GM18517 (cell line): ENCODE measurements at regions not wholly inside any gene's neighbourhood (a gene's known extent, or its start where the extent isn't known, plus 50 kb on each side); places are given as distances from the start of the nearest gene placed in this dataset.

Source experiments
- ATAC-seq: cut with Tn5 transposase; IDR thresholded peaks from one replicate; pipeline ENCODE4 v1.9.1; 2021; ENCODE audit warnings: mild to moderate bottlenecking, moderate library complexity; ENCODE audit not compliant: unreplicated experiment

- no peak for ATAC-seq
These were observed 291.1 kb upstream of the ZNF608 start for GRCh38 chr5:125037530-125037929.

- no peak for ATAC-seq
These were observed 292.0 kb upstream of the ZNF608 start for GRCh38 chr5:125038477-125038876.

DNA sequence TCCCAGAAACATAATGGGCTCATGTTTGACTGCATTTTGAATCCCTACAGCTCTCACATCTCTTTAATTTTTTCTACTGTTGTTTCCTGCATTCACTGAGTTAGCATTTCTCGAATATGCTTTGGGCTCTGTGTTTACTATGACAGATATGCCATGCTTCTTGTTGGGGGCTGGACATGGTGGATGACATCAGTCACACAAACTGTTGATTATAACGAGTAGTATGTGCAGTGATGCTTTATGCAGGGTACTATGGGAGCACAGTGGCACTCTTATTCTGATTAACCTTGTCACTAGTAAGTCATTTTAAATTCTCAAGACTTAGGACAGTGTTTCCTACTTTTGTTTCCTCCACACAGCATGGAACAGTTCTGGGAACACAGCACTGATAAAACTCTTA lies 295.4 kb upstream of the ZNF608 start:
- ATAC-seq, result no peak

DNA sequence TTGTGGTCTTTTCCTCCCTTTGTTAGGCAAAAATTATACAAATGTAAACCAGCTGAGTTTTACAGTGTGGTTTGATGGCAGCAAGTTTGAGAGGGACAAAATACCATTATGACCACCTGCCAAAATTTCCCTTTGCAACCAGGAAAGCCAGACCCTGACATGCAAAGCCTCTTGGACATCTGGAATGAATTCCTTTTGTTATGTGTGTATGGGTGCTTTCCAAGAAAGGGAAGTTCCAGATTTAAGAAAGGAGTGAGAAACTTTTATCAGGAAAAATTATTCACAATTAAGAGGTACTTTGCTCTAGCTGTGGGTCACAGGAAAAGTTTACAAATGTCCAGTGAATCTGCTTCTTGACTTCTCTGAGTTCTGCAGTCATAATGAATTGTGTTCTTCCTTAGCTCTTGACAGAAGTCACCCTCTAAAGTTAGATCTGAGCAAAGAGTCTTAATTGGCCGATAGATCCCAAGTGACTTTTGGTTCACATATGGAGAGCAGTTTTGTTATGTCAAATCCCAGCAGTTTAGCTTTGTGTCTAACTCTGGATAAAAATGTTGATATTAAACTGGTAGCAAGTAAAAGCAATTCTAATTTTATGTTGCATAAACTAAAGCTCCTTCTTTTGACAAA lies 295.9 kb upstream of the ZNF608 start:
- no peak for ATAC-seq

GRCh38 chr5:125043781-125044391 lies 297.4 kb upstream of the ZNF608 start:
- no peak for ATAC-seq

DNA sequence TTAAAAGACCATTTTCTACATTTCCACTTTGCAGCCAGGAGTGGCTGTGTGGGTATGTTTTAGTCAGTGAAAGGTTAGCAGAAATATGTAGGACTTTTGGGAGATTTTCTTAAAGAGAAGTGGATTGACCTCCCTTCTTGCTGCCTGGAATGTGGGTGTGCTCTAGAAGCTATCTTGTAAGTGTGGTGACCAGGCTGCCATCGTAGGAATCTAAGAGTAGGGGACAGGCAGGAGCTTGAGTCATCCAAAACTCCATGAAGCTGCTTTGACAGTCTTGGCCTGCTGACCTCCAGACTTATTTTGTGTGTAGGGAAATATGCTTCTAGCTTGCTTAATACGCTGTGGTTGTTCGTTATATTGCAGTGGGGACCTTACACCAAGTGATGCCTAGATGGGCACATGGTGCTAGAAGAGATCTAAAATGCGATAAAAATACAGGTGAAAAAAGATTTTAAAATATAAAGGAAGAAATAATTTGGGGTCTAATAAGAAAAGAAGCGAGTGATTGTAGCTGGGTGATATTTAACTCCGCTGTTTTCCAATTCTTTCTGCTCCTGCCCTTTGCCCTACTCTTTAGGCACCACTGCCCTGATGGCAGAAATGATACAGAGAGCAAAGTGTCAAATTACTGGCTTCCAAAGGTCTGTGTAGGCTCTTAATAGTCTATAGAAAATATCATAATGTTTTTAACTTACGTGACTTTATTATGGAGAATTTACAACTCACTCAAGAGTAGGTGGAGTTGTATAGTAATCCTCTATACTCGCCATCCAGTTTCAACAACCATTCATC lies 298.2 kb upstream of the ZNF608 start:
- ATAC-seq, result no peak

- no peak for ATAC-seq
These were observed 299.2 kb upstream of the ZNF608 start for GRCh38 chr5:125045646-125046045.

GRCh38 chr5:125046838-125047237 lies 300.4 kb upstream of the ZNF608 start:
- ATAC-seq, result no peak

DNA sequence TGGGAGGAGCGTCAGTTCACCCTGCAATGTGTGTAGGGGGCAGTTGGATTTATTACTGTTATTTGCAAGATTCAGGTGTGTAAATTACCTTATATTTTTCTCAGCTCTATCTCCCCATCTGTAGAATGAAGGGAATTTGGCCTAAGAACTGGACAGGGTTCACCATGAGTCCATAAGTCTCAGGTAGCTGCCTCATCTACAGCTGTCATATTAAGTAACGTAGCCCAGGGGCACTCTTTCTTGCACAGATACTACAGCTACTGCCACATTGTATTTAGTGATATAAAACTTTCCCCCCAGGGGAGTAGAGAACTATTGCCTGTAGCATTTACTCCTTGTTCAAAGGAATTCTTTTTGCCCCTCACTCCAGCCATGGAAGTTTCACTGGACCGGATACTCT lies 301.4 kb upstream of the ZNF608 start:
- no peak for ATAC-seq

DNA sequence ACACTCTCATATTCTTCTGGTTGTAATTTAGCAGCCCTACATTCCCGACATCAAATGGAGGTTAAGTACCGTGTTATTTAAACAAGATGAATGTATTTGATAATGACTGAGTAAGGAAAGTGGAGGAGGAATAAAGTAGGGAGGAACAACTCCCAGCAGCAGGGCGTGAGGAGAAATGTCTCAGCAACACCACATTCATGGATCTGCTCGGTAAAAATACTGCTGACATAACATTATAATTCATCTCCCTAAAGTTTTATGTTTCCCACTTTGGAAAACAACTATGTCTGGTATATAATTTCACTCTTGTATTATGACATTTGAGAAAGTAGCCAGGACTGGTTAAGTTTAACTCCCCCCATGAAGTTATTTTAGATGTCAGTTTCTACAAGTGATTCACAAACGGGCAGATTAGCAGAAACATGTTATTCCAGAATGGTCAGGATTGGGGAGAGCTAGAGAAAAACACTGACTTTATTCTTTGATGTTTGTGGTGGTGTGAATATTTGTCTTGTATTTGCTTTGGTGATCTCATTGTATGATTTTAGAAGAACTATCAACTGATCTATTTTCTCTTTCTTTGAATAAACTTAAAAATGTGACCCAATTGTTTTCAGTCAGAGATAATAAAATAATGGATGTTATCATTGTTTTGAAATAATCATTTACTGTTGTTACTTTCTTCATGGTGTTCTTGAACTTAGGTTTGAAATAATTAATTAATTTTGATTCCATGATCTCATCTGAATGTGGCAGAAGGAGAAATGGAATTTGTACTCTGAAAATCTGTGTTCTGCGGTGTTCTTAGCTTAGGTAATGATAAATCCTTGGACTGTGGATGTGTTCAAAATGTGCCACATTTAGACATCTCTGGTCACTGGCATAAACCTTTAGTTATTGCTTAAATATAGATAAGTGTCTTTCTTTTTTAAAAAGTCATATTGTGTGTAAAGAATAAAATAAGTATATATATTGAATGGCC lies 303.6 kb upstream of the ZNF608 start:
- ATAC-seq, result no peak

DNA sequence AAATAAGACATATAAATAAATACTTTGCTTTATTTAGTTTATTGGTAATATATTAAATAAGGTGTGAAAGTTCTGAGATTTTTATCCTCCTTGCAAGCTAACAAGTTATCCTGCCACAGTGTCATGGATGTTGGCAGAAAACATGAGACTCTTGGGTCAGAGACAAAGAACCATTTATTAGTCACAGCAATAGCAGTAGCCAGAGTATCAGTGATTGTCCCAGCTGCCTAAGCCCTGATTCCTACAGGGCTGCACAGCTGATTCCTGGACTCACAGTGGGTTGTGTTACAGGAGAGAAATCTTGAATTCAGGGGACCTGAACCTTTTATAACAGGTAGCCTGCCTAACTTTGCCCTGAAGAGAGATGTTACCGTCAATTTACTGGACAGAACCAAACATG lies 304.5 kb upstream of the ZNF608 start:
- ATAC-seq, result no peak

DNA sequence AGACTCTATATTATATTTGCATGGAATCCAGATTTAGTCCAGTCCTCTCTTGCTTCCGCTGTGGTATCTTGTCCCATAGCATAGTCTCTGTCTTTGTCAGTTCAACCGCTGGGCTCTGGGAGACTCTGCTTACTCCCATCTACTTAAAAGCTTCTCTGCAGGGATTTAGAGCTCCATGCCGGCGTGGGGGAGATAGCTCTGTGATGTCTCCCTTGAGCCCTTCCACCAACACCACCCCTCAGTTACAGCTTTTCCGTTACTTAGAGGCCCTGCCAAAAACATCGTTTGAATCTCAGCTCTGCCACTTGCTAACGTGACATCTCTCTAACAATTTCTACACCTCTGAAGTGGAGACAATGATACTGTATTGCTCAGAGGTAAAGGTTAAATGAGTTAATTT lies 306.1 kb upstream of the ZNF608 start:
- no peak for ATAC-seq

- no peak for ATAC-seq
These were observed 306.7 kb upstream of the ZNF608 start for GRCh38 chr5:125053179-125053578.

DNA sequence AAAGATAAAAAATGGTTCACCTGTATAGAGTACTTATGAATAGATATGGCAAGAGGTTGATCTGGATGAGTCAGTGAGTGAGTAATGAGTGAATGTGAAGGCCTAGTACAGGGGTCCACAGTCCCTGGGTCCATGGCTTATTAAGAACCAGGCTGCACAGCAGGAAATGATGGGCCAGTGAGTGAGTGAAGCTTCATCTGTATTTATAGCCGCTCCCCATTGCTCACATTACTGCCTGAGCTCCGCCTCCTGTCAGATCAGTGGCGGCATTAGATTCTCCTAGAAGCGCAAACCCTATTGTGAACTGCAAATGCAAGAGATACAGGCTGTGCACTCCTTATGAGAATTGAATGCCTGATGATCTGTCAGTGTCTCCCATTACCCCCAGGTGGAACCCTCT lies 307.7 kb upstream of the ZNF608 start:
- no peak for ATAC-seq

- no peak for ATAC-seq
These were observed 310.4 kb upstream of the ZNF608 start for GRCh38 chr5:125056671-125057485.

DNA sequence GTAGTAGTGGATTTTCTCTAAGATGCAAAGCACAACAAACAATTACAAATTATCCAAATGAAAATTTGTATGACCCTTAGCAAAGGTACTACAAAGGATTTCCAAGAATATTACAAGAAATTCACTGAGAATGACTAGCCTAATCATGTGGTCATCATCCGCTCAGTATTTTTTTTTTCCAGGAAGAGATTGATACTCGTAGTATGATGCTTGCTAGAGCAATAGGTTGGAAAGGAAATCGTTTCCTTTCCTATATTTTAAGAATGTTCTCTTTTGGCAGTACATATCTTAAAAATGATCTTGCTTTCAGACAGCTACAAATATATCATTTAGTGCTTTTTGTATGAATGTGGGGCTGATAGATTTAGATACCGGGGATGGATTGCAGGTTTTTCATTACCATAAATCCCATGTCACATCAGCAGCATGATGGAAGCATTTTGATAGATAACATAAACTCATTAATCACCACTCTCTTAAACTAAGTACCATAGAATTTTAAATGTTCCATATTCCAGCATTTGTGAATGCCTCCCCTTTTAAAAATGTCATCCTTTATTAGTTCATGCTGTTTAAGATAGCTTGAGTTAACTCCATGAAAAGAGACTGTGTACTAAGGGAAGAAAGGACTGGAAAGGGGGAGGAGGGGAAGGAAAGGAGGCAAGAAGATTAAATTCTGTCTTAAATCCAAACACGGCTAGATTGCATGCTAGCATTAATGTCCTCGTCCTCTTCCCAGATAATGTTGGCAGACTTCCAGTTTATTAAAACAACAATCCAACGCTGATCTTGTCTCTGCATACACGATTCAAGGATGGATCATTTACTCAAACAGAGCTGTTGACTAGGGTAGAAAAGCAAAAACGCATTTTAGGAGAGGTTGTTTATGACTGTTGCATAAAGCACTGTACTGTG lies 311.7 kb upstream of the ZNF608 start:
- no peak for ATAC-seq

- ATAC-seq, result no peak
These were observed 313.0 kb upstream of the ZNF608 start for GRCh38 chr5:125059255-125060002.

DNA sequence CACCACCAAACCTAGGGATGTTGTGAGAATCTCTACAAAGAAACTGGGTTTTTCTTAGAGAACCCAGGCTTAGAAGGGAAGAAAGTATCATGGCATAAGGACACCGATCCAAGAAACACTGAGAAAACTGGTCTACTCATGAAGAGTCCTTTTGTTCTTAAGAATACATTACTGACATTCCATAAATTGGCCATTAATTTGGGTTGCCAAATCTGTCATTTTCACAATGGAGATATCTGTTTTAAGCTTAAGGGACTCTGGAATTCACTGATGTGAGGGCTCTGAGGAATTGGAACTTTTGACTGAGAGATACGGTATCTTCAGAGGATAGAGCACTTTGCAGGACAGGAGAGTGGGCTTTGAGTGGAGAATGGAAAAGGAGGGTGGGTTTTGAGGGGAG lies 315.3 kb upstream of the ZNF608 start:
- no peak for ATAC-seq
